Uterus (tissue), 3 donors: ENCODE measurements at regions not wholly inside any gene's neighbourhood (a gene's known extent, or its start where the extent isn't known, plus 50 kb on each side); places are given as distances from the start of the nearest gene placed in this dataset.

Experiments used
- DNase-seq, 2 donors: peaks; one replicate each; pipeline ENCODE4 v3.0.0-alpha.2; 2019 to 2020
- H3K27ac ChIP-seq, 2 donors: fragments of 200-600 bp; sonication (generic); 1 replicate in 1 of 2; 2 replicates in 1 of 2; pipeline ENCODE4 v1.5.1; 2016 to 2018
- H3K27me3 ChIP-seq, 2 donors: fragments of 200-600 bp; sonication (generic); one replicate each; pipeline ENCODE4 v1.5.1; 2018 to 2019; ENCODE audit warnings: control low read depth in 1 of 2
- H3K36me3 ChIP-seq, 2 donors: fragments of 200-600 bp; sonication (generic); one replicate each; pipeline ENCODE4 v1.5.1; 2019; ENCODE audit warnings: control low read depth in 1 of 2
- H3K4me1 ChIP-seq, 2 donors: fragments of 200-600 bp; sonication (generic); one replicate each; pipeline ENCODE4 v1.5.1; 2018 to 2019; ENCODE audit warnings: control low read depth in 1 of 2
- H3K4me3 ChIP-seq, 2 donors: fragments of 200-600 bp; sonication (generic); 1 replicate in 1 of 2; 2 replicates in 1 of 2; pipeline ENCODE4 v1.5.1; 2018 to 2019; ENCODE audit warnings: mild to moderate bottlenecking in 1 of 2
- H3K9me3 ChIP-seq, 2 donors: fragments of 200-600 bp; sonication (generic); one replicate each; pipeline ENCODE4 v1.5.1; 2019; ENCODE audit warnings: control low read depth in 1 of 2
- CTCF ChIP-seq, 4 experiments: fragments of 200-600 bp in 2 of 4; fragments of 450-650 bp in 2 of 4; sonication (generic) in 2 of 4; IDR thresholded peaks; one replicate each; pipeline ENCODE4 v1.5.1; 2016 to 2019; ENCODE audit warnings: antibody characterized with exemption in 4 of 4, mild to moderate bottlenecking in 2 of 4, moderate library complexity in 1 of 4
- POLR2A ChIP-seq, 2 donors: fragments of 450-650 bp; IDR thresholded peaks; one replicate each; pipeline ENCODE4 v1.6.1; 2016; ENCODE audit warnings: antibody characterized with exemption in 2 of 2, mild to moderate bottlenecking in 1 of 2, moderate library complexity in 1 of 2
- intact Hi-C: fragments of 100-400 bp; cut with DNase I; formaldehyde crosslinking; loops from one replicate; pipeline ENCODE4 v1.15.1; 2023; ENCODE audit warnings: low total_unique reads
- donor health status: DM: yes; HTN: yes; CAD: no.

GRCh38 chrX:11881485-11882170, 123.6 kb downstream of the MSL3 start:
- intact Hi-C loops = no loop called here
- Histone ChIP-seq H3K4me1 (no peaks in the 10 kb centered on the region), H3K9me3 (no peaks in the 10 kb centered on the region), H3K27ac (no peak overlapping the region), H3K4me3 (no peak overlapping the region), H3K27me3 (no peaks in the 10 kb centered on the region), H3K36me3 (no peaks in the 10 kb centered on the region)
- TF ChIP-seq CTCF (IDR thresholded peaks at IDR 0.05) (no peak), POLR2A (IDR thresholded peaks at IDR 0.05) (no peak)
- no peak for DNase-seq

GRCh38 chrX:11886745-11887144, 128.7 kb downstream of the MSL3 start:
- TF ChIP-seq POLR2A (IDR thresholded peaks at IDR 0.05) (no peak), CTCF (IDR thresholded peaks at IDR 0.05) (no peak)
- Histone ChIP-seq H3K27me3 (no peaks in the 10 kb centered on the region), H3K4me3 (no peak overlapping the region), H3K27ac (no peak overlapping the region), H3K36me3 (no peaks in the 10 kb centered on the region), H3K4me1 (no peaks in the 10 kb centered on the region), H3K9me3 (no peaks in the 10 kb centered on the region)
- intact Hi-C loops = no loop called here
- no peak for DNase-seq

DNA sequence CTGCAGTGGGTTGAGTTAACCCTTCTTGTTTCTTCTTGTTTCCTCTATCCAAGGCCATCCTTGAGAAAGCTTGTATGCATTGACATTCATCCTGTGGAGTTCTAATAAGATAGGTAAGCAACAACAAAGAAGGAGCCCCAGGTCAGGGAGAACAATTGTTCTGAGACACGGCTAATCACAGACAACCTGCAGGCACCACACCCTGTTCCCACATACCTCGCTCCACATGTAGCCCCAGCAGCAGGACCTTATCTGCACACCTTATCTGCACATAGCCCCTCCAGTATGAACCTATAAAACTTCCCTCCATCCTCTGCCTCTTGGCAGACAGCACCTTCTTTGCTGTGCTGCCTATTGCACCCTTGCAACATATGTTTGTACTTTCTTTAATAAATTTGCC, 129.1 kb downstream of the MSL3 start:
- TF ChIP-seq POLR2A (IDR thresholded peaks at IDR 0.05) (no peak), CTCF (IDR thresholded peaks at IDR 0.05) (no peak)
- Histone ChIP-seq H3K36me3 (no peaks in the 10 kb centered on the region), H3K4me3 (no peak overlapping the region), H3K27ac (no peak overlapping the region), H3K27me3 (no peaks in the 10 kb centered on the region), H3K4me1 (no peaks in the 10 kb centered on the region), H3K9me3 (no peaks in the 10 kb centered on the region)
- no peak for DNase-seq
- intact Hi-C loops = no loop called here

DNA sequence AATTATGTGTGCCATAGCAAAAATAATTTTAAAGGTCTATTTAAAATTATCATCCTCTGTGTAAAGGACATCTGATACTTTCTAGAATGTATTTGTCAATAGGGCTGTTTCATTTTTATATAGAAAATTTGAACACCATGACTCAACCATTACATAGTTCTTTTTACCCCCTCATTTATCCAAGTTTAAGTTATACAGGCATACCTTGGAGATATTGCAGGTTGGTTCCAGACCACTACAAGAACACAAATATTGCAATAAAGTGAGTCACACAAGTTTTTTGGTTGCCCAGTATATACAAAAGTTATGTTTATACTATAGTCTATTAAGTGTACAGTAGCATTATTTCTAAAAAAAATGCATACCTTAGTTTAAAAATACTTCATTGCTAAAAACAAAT, 130.4 kb downstream of the MSL3 start:
- H3K4me3 ChIP-seq = no peak overlapping the region
- DNase-seq = no peak
- H3K27me3 ChIP-seq = no peaks in the 10 kb centered on the region
- H3K9me3 ChIP-seq = no peaks in the 10 kb centered on the region
- no peaks in the 10 kb centered on the region for H3K4me1 ChIP-seq
- TF ChIP-seq CTCF (IDR thresholded peaks at IDR 0.05) (no peak), POLR2A (IDR thresholded peaks at IDR 0.05) (no peak)
- no peak overlapping the region for H3K27ac ChIP-seq
- no peaks in the 10 kb centered on the region for H3K36me3 ChIP-seq
- intact Hi-C loops = no loop called here

- no peak for TF ChIP-seq POLR2A (IDR thresholded peaks at IDR 0.05)
- no peak for TF ChIP-seq CTCF (IDR thresholded peaks at IDR 0.05)
- H3K27me3 ChIP-seq = no peaks in the 10 kb centered on the region
- no peaks in the 10 kb centered on the region for H3K9me3 ChIP-seq
Observed at GRCh38 chrX:11889791-11890190, 131.8 kb downstream of the MSL3 start.

More at GRCh38 chrX:11889791-11890190, 131.8 kb downstream of the MSL3 start:
- Histone ChIP-seq H3K4me3 (no peak overlapping the region), H3K4me1 (no peaks in the 10 kb centered on the region), H3K27ac (no peak overlapping the region), H3K36me3 (no peaks in the 10 kb centered on the region)
- no peak for DNase-seq
- intact Hi-C loops = no loop called here
